ENCODE measurements at regions not wholly inside any gene's neighbourhood (a gene's known extent, or its start where the extent isn't known, plus 50 kb on each side); places are given as distances from the start of the nearest gene placed in this dataset.

- TF ChIP-seq CTCF (IDR thresholded peaks at IDR 0.05; ENCODE audit: low read depth, low read length) (no peak), EZH2phosphoT487 (IDR thresholded peaks at IDR 0.05; ENCODE audit: low read depth) (no peak)
Observed at GRCh38 chr13:68028701-68029100, 798.6 kb upstream of the PCDH9 start.
